B cell (primary cell): ENCODE measurements at regions not wholly inside any gene's neighbourhood (a gene's known extent, or its start where the extent isn't known, plus 50 kb on each side); places are given as distances from the start of the nearest gene placed in this dataset.

Experiments used
- CTCF ChIP-seq: fragments of 200-600 bp; IDR thresholded peaks from one replicate; pipeline ENCODE4 v1.8.0; 2022; ENCODE audit warnings: antibody characterized with exemption, mild to moderate bottlenecking
- EZH2 ChIP-seq: IDR thresholded peaks from 2 replicates; pipeline ENCODE4 v1.6.1; 2012; ENCODE audit warnings: borderline replicate concordance, low read depth, mild to moderate bottlenecking, moderate library complexity, low read length; ENCODE audit not compliant: insufficient read depth, poor library complexity, severe bottlenecking

- no peak for TF ChIP-seq CTCF
- no peak for TF ChIP-seq EZH2
These were observed 369.4 kb upstream of the B3GALT2 start for GRCh38 chr1:193555662-193556441.
